ENCODE measurements at regions not wholly inside any gene's neighbourhood (a gene's known extent, or its start where the extent isn't known, plus 50 kb on each side); places are given as distances from the start of the nearest gene placed in this dataset.

DNA sequence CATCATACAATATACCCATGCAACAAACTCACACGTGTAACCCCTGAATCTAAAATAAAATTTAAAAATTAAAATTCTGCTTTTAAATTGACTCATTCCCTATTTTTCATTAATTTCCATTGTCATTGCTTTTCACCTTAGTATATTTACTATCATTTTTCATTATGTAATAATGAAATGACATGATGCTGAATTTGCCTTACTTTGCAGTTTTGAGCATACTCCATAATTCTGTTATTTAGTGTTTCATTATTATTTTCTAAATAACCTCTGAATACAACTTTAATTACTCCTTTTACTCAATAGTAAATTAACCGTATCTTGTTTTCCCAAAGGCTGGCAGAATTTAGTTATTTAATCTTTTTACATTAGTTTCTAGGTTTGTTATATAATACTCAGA lies 719.6 kb downstream of the DOK5 start:
- no peak for TF ChIP-seq BACH2 (CRISPR knock-in tag; IDR thresholded peaks at IDR 0.05; ENCODE audit: borderline replicate concordance)
- TF ChIP-seq ZNF70 (CRISPR knock-in tag; IDR thresholded peaks at IDR 0.05) = no peak
- no peak for TF ChIP-seq PPARA (CRISPR knock-in tag; IDR thresholded peaks at IDR 0.05; ENCODE audit: borderline replicate concordance)
- no peak for TF ChIP-seq OSR1 (CRISPR knock-in tag; IDR thresholded peaks at IDR 0.05)
- TF ChIP-seq, protein P1, sequence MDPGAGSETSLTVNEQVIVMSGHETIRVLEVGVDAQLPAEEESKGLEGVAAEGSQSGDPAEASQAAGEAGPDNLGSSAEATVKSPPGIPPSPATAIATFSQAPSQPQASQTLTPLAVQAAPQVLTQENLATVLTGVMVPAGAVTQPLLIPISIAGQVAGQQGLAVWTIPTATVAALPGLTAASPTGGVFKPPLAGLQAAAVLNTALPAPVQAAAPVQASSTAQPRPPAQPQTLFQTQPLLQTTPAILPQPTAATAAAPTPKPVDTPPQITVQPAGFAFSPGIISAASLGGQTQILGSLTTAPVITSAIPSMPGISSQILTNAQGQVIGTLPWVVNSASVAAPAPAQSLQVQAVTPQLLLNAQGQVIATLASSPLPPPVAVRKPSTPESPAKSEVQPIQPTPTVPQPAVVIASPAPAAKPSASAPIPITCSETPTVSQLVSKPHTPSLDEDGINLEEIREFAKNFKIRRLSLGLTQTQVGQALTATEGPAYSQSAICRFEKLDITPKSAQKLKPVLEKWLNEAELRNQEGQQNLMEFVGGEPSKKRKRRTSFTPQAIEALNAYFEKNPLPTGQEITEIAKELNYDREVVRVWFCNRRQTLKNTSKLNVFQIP (CRISPR knock-in tag; IDR thresholded peaks at IDR 0.05; ENCODE audit: borderline replicate concordance, low read depth) = no peak
- TF ChIP-seq, protein P2, sequence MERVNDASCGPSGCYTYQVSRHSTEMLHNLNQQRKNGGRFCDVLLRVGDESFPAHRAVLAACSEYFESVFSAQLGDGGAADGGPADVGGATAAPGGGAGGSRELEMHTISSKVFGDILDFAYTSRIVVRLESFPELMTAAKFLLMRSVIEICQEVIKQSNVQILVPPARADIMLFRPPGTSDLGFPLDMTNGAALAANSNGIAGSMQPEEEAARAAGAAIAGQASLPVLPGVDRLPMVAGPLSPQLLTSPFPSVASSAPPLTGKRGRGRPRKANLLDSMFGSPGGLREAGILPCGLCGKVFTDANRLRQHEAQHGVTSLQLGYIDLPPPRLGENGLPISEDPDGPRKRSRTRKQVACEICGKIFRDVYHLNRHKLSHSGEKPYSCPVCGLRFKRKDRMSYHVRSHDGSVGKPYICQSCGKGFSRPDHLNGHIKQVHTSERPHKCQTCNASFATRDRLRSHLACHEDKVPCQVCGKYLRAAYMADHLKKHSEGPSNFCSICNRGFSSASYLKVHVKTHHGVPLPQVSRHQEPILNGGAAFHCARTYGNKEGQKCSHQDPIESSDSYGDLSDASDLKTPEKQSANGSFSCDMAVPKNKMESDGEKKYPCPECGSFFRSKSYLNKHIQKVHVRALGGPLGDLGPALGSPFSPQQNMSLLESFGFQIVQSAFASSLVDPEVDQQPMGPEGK (CRISPR knock-in tag; IDR thresholded peaks at IDR 0.05; ENCODE audit: borderline replicate concordance) = no peak
- no peak for TF ChIP-seq TCF4 (CRISPR knock-in tag; IDR thresholded peaks at IDR 0.05; ENCODE audit: borderline replicate concordance)
- TF ChIP-seq CSDC2 (CRISPR knock-in tag; IDR thresholded peaks at IDR 0.05) = no peak
- TF ChIP-seq TOX (CRISPR knock-in tag; IDR thresholded peaks at IDR 0.05; ENCODE audit: borderline replicate concordance) = no peak
- no peak for TF ChIP-seq ESRRG (CRISPR knock-in tag; IDR thresholded peaks at IDR 0.05)
- no peak for TF ChIP-seq GLIS3 (CRISPR knock-in tag; IDR thresholded peaks at IDR 0.05)
- TF ChIP-seq ZC3H10 (CRISPR knock-in tag; IDR thresholded peaks at IDR 0.05) = no peak
- TF ChIP-seq, protein P3, sequence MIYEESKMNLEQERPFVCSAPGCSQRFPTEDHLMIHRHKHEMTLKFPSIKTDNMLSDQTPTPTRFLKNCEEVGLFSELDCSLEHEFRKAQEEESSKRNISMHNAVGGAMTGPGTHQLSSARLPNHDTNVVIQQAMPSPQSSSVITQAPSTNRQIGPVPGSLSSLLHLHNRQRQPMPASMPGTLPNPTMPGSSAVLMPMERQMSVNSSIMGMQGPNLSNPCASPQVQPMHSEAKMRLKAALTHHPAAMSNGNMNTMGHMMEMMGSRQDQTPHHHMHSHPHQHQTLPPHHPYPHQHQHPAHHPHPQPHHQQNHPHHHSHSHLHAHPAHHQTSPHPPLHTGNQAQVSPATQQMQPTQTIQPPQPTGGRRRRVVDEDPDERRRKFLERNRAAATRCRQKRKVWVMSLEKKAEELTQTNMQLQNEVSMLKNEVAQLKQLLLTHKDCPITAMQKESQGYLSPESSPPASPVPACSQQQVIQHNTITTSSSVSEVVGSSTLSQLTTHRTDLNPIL (CRISPR knock-in tag; IDR thresholded peaks at IDR 0.05; ENCODE audit: low read depth) = no peak
- no peak for ATAC-seq

DNA sequence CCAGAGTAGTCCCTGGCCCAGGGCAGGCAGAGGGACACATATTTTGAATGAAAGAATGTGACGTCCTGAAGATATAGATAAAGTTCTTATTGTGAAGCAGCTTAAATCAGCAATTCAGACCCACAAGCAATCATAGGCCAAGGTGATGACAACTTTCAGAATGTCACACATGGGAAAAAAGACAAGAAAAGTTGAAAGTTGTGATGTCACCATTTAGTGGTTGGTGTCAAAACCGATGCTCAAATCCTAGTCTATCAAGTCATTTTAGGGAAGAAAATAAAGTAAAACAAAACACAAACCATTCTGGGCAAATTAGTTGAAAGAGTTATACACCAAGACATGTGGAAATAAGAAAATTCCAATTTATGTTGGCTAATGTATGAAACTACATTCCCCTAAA lies 710.8 kb downstream of the DOK5 start:
- ATAC-seq = no peak
- no peak for TF ChIP-seq SNAI2 (CRISPR knock-in tag; IDR thresholded peaks at IDR 0.05)
- TF ChIP-seq, protein P1 (CRISPR knock-in tag; IDR thresholded peaks at IDR 0.05; ENCODE audit: borderline replicate concordance, low read depth) = no peak
- TF ChIP-seq RARB (CRISPR knock-in tag; IDR thresholded peaks at IDR 0.05) = no peak
- no peak for TF ChIP-seq ZNF565 (CRISPR knock-in tag; conservative IDR thresholded peaks at IDR 0.05; ENCODE audit: low read depth)
- TF ChIP-seq, protein P4, sequence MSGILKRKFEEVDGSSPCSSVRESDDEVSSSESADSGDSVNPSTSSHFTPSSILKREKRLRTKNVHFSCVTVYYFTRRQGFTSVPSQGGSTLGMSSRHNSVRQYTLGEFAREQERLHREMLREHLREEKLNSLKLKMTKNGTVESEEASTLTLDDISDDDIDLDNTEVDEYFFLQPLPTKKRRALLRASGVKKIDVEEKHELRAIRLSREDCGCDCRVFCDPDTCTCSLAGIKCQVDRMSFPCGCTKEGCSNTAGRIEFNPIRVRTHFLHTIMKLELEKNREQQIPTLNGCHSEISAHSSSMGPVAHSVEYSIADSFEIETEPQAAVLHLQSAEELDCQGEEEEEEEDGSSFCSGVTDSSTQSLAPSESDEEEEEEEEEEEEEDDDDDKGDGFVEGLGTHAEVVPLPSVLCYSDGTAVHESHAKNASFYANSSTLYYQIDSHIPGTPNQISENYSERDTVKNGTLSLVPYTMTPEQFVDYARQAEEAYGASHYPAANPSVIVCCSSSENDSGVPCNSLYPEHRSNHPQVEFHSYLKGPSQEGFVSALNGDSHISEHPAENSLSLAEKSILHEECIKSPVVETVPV (CRISPR knock-in tag; IDR thresholded peaks at IDR 0.05) = no peak
- TF ChIP-seq ZNF70 (CRISPR knock-in tag; IDR thresholded peaks at IDR 0.05) = no peak
- no peak for TF ChIP-seq TOX (CRISPR knock-in tag; IDR thresholded peaks at IDR 0.05; ENCODE audit: borderline replicate concordance)
- TF ChIP-seq, protein P3 (CRISPR knock-in tag; IDR thresholded peaks at IDR 0.05; ENCODE audit: low read depth) = no peak
- TF ChIP-seq ARNTL (CRISPR knock-in tag; IDR thresholded peaks at IDR 0.05; ENCODE audit: borderline replicate concordance, low read depth) = no peak
- no peak for TF ChIP-seq ZFP3 (CRISPR knock-in tag; IDR thresholded peaks at IDR 0.05)
- no peak for TF ChIP-seq CSDC2 (CRISPR knock-in tag; IDR thresholded peaks at IDR 0.05)

DNA sequence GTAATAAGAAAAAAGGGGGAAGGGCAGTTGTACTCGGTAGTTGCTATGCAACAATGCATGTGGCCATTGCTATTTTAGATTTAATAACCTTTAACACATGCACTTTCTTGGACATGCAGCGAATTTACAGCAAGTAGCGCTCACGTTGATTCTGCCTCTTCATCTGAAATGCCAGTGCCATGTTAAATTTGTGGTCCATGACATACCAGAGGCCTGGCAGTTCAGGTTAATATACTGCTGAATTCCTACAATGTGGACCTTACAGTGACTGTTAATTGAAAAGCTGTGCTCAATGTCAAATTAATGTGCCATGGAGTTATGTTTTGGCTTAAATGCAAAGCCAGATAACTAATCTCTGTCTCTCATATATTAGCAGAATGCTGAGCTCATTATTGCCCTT lies 699.7 kb downstream of the DOK5 start:
- no peak for ATAC-seq
- TF ChIP-seq ZNF8 (CRISPR knock-in tag; IDR thresholded peaks at IDR 0.05) (peak; percentile 49; the same call in 1 of the 2 replicates), ZFP30 (CRISPR knock-in tag; IDR thresholded peaks at IDR 0.05) (no peak), ZNF565 (CRISPR knock-in tag; conservative IDR thresholded peaks at IDR 0.05; ENCODE audit: low read depth) (no peak)
- TF ChIP-seq, protein P1 (CRISPR knock-in tag; IDR thresholded peaks at IDR 0.05; ENCODE audit: borderline replicate concordance, low read depth) = no peak
- TF ChIP-seq, protein P5, sequence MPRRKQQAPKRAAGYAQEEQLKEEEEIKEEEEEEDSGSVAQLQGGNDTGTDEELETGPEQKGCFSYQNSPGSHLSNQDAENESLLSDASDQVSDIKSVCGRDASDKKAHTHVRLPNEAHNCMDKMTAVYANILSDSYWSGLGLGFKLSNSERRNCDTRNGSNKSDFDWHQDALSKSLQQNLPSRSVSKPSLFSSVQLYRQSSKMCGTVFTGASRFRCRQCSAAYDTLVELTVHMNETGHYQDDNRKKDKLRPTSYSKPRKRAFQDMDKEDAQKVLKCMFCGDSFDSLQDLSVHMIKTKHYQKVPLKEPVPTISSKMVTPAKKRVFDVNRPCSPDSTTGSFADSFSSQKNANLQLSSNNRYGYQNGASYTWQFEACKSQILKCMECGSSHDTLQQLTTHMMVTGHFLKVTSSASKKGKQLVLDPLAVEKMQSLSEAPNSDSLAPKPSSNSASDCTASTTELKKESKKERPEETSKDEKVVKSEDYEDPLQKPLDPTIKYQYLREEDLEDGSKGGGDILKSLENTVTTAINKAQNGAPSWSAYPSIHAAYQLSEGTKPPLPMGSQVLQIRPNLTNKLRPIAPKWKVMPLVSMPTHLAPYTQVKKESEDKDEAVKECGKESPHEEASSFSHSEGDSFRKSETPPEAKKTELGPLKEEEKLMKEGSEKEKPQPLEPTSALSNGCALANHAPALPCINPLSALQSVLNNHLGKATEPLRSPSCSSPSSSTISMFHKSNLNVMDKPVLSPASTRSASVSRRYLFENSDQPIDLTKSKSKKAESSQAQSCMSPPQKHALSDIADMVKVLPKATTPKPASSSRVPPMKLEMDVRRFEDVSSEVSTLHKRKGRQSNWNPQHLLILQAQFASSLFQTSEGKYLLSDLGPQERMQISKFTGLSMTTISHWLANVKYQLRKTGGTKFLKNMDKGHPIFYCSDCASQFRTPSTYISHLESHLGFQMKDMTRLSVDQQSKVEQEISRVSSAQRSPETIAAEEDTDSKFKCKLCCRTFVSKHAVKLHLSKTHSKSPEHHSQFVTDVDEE (CRISPR knock-in tag; IDR thresholded peaks at IDR 0.05) = no peak
- TF ChIP-seq, protein P3 (CRISPR knock-in tag; IDR thresholded peaks at IDR 0.05; ENCODE audit: low read depth) = no peak

Measured in SK-N-SH treated with all-trans-retinoic acid at 6 μM for 48 hours (cell line).